H1 (cell line): ENCODE measurements at regions not wholly inside any gene's neighbourhood (a gene's known extent, or its start where the extent isn't known, plus 50 kb on each side); places are given as distances from the start of the nearest gene placed in this dataset.

Experiments
- CTCF ChIA-PET: fragments of 300-600 bp; sonication (Branson Sonifier 250); formaldehyde crosslinking; loops from one replicate; lab custom pipeline; 2021; ENCODE audit not compliant: partially characterized antibody; lab: Charles Lee
- POLR2A ChIA-PET: fragments of 300-600 bp; sonication (Branson Sonifier 250); formaldehyde crosslinking; loops from one replicate; lab custom pipeline; 2021; ENCODE audit warnings: inconsistent platforms; ENCODE audit not compliant: partially characterized antibody; lab: Charles Lee
- DNase-seq, 2 experiments: peaks; one replicate each; pipeline versions ENCODE4 v3.0.0 to v3.0.0-alpha.2; 2010 to 2022; ENCODE audit warnings: low spot score in 2 of 2, low read depth in 1 of 2, mixed read lengths in 1 of 2
- FAIRE-seq: peaks from 2 replicates; lab custom pipeline; 2011; peaks lifted over from hg19 to GRCh38; lab: Jason Lieb, UNC
- H2AFZ ChIP-seq: 2 replicates; pipeline ENCODE4 v1.8.1; 2012; ENCODE audit warnings: low read length, inconsistent platforms
- H2AK5ac ChIP-seq: 2 replicates; pipeline ENCODE4 v1.6.1; 2013; ENCODE audit warnings: low read depth, low read length
- H2BK120ac ChIP-seq: replicated peaks from 2 replicates; pipeline ENCODE3; 2013; ENCODE audit warnings: low read depth, low read length, inconsistent platforms
- H2BK12ac ChIP-seq: 2 replicates; pipeline ENCODE4 v1.6.1; 2013; ENCODE audit warnings: low read depth, low read length
- H2BK15ac ChIP-seq: 2 replicates; pipeline ENCODE4 v1.6.1; 2013; ENCODE audit warnings: low read length
- H2BK20ac ChIP-seq: 2 replicates; pipeline ENCODE4 v1.6.1; 2013; ENCODE audit warnings: low read length
- H2BK5ac ChIP-seq: 2 replicates; pipeline ENCODE4 v1.6.1; 2013; ENCODE audit warnings: low read depth, low read length
- H3K14ac ChIP-seq: 2 replicates; pipeline ENCODE4 v1.6.1; 2013; ENCODE audit warnings: inconsistent platforms; ENCODE audit not compliant: insufficient read length
- H3K18ac ChIP-seq: 2 replicates; pipeline ENCODE4 v1.6.1; 2013; ENCODE audit warnings: low read length; ENCODE audit errors: extremely low read depth
- H3K23ac ChIP-seq: 2 replicates; pipeline ENCODE4 v1.6.1; 2013; ENCODE audit warnings: inconsistent platforms; ENCODE audit not compliant: insufficient read length
- H3K23me2 ChIP-seq: 2 replicates; pipeline ENCODE4 v1.6.1; 2013; ENCODE audit warnings: low read depth, low read length
- H3K27ac ChIP-seq: 2 replicates; pipeline ENCODE4 v1.6.1; 2011; ENCODE audit warnings: low read depth, low read length, inconsistent platforms
- H3K27me3 ChIP-seq, 4 experiments: replicated peaks in 1 of 4; 1 replicate in 1 of 4; 2 replicates in 3 of 4; pipeline versions ENCODE4 v1.6.1 to v1.8.1; 2011 to 2013; ENCODE audit warnings: low read length in 3 of 4, mild to moderate bottlenecking in 3 of 4, inconsistent platforms in 2 of 4, mixed read lengths in 2 of 4, moderate library complexity in 1 of 4; ENCODE audit not compliant: control insufficient read depth in 3 of 4, insufficient read depth in 3 of 4; ENCODE audit errors: extremely low read depth in 1 of 4
- H3K36me3 ChIP-seq, 4 experiments: 2 replicates each; pipeline versions ENCODE4 v1.6.1 to v1.8.1; 2011 to 2013; ENCODE audit warnings: mild to moderate bottlenecking in 4 of 4, low read length in 3 of 4, moderate library complexity in 2 of 4, control low read depth in 1 of 4, inconsistent platforms in 1 of 4; ENCODE audit not compliant: insufficient read depth in 4 of 4, control insufficient read depth in 2 of 4
- H3K4ac ChIP-seq: replicated peaks from 2 replicates; pipeline ENCODE3; 2013; ENCODE audit warnings: low read length, low read depth, mixed read lengths, inconsistent platforms; ENCODE audit not compliant: insufficient read length
- H3K4me1 ChIP-seq, 4 experiments: replicated peaks in 1 of 4; 1 replicate in 1 of 4; 2 replicates in 3 of 4; pipeline versions ENCODE4 v1.6.1 to v1.8.1; 2011 to 2013; ENCODE audit warnings: low read length in 3 of 4, inconsistent platforms in 2 of 4, mixed read lengths in 1 of 4; ENCODE audit not compliant: insufficient read depth in 4 of 4, control insufficient read depth in 3 of 4
- H3K4me2 ChIP-seq, 2 experiments: 2 replicates each; pipeline versions ENCODE4 v1.6.1 to v1.8.1; 2011 to 2013; ENCODE audit warnings: low read depth in 2 of 2, low read length in 2 of 2, control low read depth in 1 of 2, inconsistent platforms in 1 of 2, mild to moderate bottlenecking in 1 of 2; ENCODE audit not compliant: insufficient read depth in 1 of 2
- H3K4me3 ChIP-seq, 4 experiments: fragments of 200-600, 300-600 bp in 1 of 4; sonication (generic), shearing (Covaris generic), sonication (Bioruptor Twin) in 1 of 4; 2 replicates each; pipeline versions ENCODE4 v1.5.1 to v1.8.1; 2011 to 2016; ENCODE audit warnings: low read length in 4 of 4, low read depth in 3 of 4, control low read depth in 2 of 4, inconsistent platforms in 2 of 4, mild to moderate bottlenecking in 2 of 4, mixed read lengths in 1 of 4, moderate library complexity in 1 of 4; ENCODE audit not compliant: insufficient read depth in 2 of 4; ENCODE audit errors: extremely low read depth in 1 of 4
- H3K56ac ChIP-seq: replicated peaks from 2 replicates; pipeline ENCODE3; 2013; ENCODE audit warnings: low read depth, mild to moderate bottlenecking, mixed read lengths, low read length, inconsistent platforms; ENCODE audit not compliant: insufficient read length
- H3K79me1 ChIP-seq: 2 replicates; pipeline ENCODE4 v1.6.1; 2013; ENCODE audit warnings: low read depth, low read length, control low read depth
- H3K79me2 ChIP-seq, 2 experiments: 2 replicates each; pipeline versions ENCODE4 v1.6.1 to v1.8.1; 2012 to 2013; ENCODE audit warnings: low read length in 2 of 2, mild to moderate bottlenecking in 2 of 2, inconsistent platforms in 1 of 2; ENCODE audit not compliant: insufficient read depth in 2 of 2, control insufficient read depth in 1 of 2
- H3K9ac ChIP-seq, 4 experiments: replicated peaks in 1 of 4; 1 replicate in 1 of 4; 2 replicates in 3 of 4; pipeline versions ENCODE4 v1.6.1 to v1.8.1; 2011 to 2013; ENCODE audit warnings: low read depth in 3 of 4, low read length in 3 of 4, control low read depth in 2 of 4, mild to moderate bottlenecking in 2 of 4, moderate library complexity in 2 of 4, inconsistent platforms in 1 of 4; ENCODE audit errors: extremely low read depth in 1 of 4
- H3K9me3 ChIP-seq, 2 experiments: 2 replicates each; pipeline versions ENCODE4 v1.6.1 to v1.8.1; 2012 to 2013; ENCODE audit warnings: mild to moderate bottlenecking in 2 of 2, moderate library complexity in 2 of 2, control low read depth in 1 of 2, inconsistent platforms in 1 of 2, low read depth in 1 of 2, low read length in 1 of 2, mixed read lengths in 1 of 2; ENCODE audit not compliant: insufficient read depth in 2 of 2
- H4K20me1 ChIP-seq, 2 experiments: replicated peaks in 1 of 2; 2 replicates each; pipeline versions ENCODE3 to v1.8.1; 2011 to 2013; ENCODE audit warnings: inconsistent platforms in 2 of 2, low read length in 2 of 2, mild to moderate bottlenecking in 1 of 2; ENCODE audit not compliant: insufficient read depth in 2 of 2, control insufficient read depth in 1 of 2
- H4K5ac ChIP-seq: 2 replicates; pipeline ENCODE4 v1.6.1; 2013; ENCODE audit warnings: low read length, low read depth, mixed read lengths, inconsistent platforms; ENCODE audit not compliant: insufficient read length
- H4K8ac ChIP-seq: 2 replicates; pipeline ENCODE4 v1.8.0; 2013; ENCODE audit warnings: mild to moderate bottlenecking, moderate library complexity, low read length, inconsistent platforms; ENCODE audit not compliant: insufficient read depth; ENCODE audit errors: extremely low read depth
- H4K91ac ChIP-seq: replicated peaks from 2 replicates; pipeline ENCODE3; 2013; ENCODE audit warnings: low read length, mixed read lengths, inconsistent platforms; ENCODE audit not compliant: insufficient read length
- POLR2A ChIP-seq, 2 experiments: IDR thresholded peaks; 1 replicate in 1 of 2; 2 replicates in 1 of 2; pipeline ENCODE4 v1.6.1; 2011; ENCODE audit warnings: low read depth in 2 of 2, low read length in 2 of 2, mild to moderate bottlenecking in 2 of 2; ENCODE audit errors: control extremely low read depth in 1 of 2
- POU5F1 ChIP-seq: IDR thresholded peaks from 2 replicates; pipeline ENCODE4 v1.6.1; 2011; ENCODE audit warnings: low read depth, mild to moderate bottlenecking, low read length, moderate library complexity
- WGBS, 2 experiments: shearing (Covaris generic) in 1 of 2; methylation state at CpG; one replicate each; pipeline versions ENCODE4 v1.1.6 to v1.1.7; 2013 to 2015; ENCODE audit warnings: low lambda C conversion rate in 2 of 2, mixed read lengths in 2 of 2, inconsistent platforms in 1 of 2, low coverage in 1 of 2, missing lambda C conversion rate in 1 of 2; ENCODE audit not compliant: insufficient replicate concordance in 2 of 2, insufficient coverage in 1 of 2, insufficient read length in 1 of 2; ENCODE audit errors: extremely low coverage in 1 of 2, missing lambda C conversion rate in 1 of 2; 5-methylcytosine and 5-hydroxymethylcytosine counted together

- H2AK5ac ChIP-seq: no peak overlapping the region
- peaks cover 0 to 2% (median 0%) of the 10 kb centered on the region in 4 experiments; a peak in 2 of 7 replicates for H3K27me3 ChIP-seq
- no peaks in the 10 kb centered on the region for H3K23me2 ChIP-seq
- H3K4me1 ChIP-seq: peaks cover 0 to 5% (median under 1%) of the 10 kb centered on the region in 4 experiments; a peak in 3 of 7 replicates
- POLR2A ChIA-PET: interaction anchor here (1.0 kb wide), 1 partner anchor 11 kb away, joined by 3 read pairs; no protein-coding TSS in a partner anchor
- no peaks in the 10 kb centered on the region for H4K20me1 ChIP-seq
- CTCF ChIA-PET: interaction anchor here (0.6 to 1.6 kb wide), 5 partner anchors 41 to 515 kb away, joined by 3 to 6 read pairs (median 3); no protein-coding TSS in a partner anchor
- H3K56ac ChIP-seq: no peak overlapping the region
- H3K4me2 ChIP-seq: no peak overlapping the region
- no peak overlapping the region for H2BK120ac ChIP-seq
- H3K18ac ChIP-seq: no peak overlapping the region
- no peak overlapping the region for H2BK5ac ChIP-seq
- FAIRE-seq (no peak), DNase-seq (no peak)
- H3K79me1 ChIP-seq: no peaks in the 10 kb centered on the region
- H4K8ac ChIP-seq: no peak overlapping the region
- no peak overlapping the region for H2BK20ac ChIP-seq
- no peaks in the 10 kb centered on the region for H3K79me2 ChIP-seq
- no peak overlapping the region for H2AFZ ChIP-seq
- no peak overlapping the region for H4K91ac ChIP-seq
- H3K9me3 ChIP-seq: peaks cover 0 to 3% of the 10 kb centered on the region in 2 experiments; a peak in 1 of 4 replicates
- TF ChIP-seq POLR2A (IDR thresholded peaks at IDR 0.05; ENCODE audit: control extremely low read depth in 1 of 2, low read depth in 2 of 2, low read length in 2 of 2) (no peak), POU5F1 (no peak)
- 0 out of 2 replicates have a peak overlapping the region, but pooled peaks have one; percentile 81 for H2BK15ac ChIP-seq
- H3K9ac ChIP-seq: no peak overlapping the region
- H3K36me3 ChIP-seq: no peaks in the 10 kb centered on the region
- no peak overlapping the region; the same call in 1 of the 2 replicates for H3K27ac ChIP-seq
- WGBS, 2 experiments: 77% methylated on average over 10 of the region's 12 CpGs; no CpG with 5 or more reads in 1 of the 2 experiments
- no peak overlapping the region for H3K4me3 ChIP-seq
- H3K23ac ChIP-seq: no peak overlapping the region
- no peak overlapping the region for H3K14ac ChIP-seq
- no peak overlapping the region for H4K5ac ChIP-seq
- H3K4ac ChIP-seq: no peak overlapping the region
- no peak overlapping the region for H2BK12ac ChIP-seq
Measured at GRCh38 chr2:42969231-42970150, 177.1 kb upstream of the HAAO start.
